GM13977 (cell line): ENCODE measurements at regions not wholly inside any gene's neighbourhood (a gene's known extent, or its start where the extent isn't known, plus 50 kb on each side); places are given as distances from the start of the nearest gene placed in this dataset.

Source experiments
- DNase-seq: peaks from one replicate; pipeline ENCODE4 v3.0.0; 2012; ENCODE audit warnings: low spot score
- CTCF ChIP-seq: IDR thresholded peaks from 2 replicates; pipeline ENCODE4 v1.5.1; 2012; ENCODE audit warnings: mild to moderate bottlenecking, control low read depth; ENCODE audit not compliant: insufficient read depth; ENCODE audit errors: extremely low read depth, missing control alignments
- in situ Hi-C: fragments of 300-500 bp; cut with MboI; formaldehyde crosslinking; loops from one replicate; pipeline ENCODE4 v1.12.0; 2022; ENCODE audit warnings: low sequenced_read_pairs, low pct_unique_long_range_greater_than_20kb, mixed read lengths, inconsistent platforms; ENCODE audit not compliant: unreplicated experiment

GRCh38 chr19:29017788-29018187 lies 195.2 kb downstream of the UQCRFS1 start:
- no peak for TF ChIP-seq CTCF
- in situ Hi-C loops: no loop called here
- DNase-seq: no peak

- DNase-seq: no peak
- no peak for TF ChIP-seq CTCF
- in situ Hi-C loops: no loop called here
These were observed 195.8 kb downstream of the UQCRFS1 start for GRCh38 chr19:29016926-29017760.

GRCh38 chr19:29016353-29016752 lies 196.6 kb downstream of the UQCRFS1 start:
- in situ Hi-C loops: no loop called here
- TF ChIP-seq CTCF: no peak

GRCh38 chr19:29015569-29015968 lies 197.4 kb downstream of the UQCRFS1 start:
- no peak for DNase-seq
- TF ChIP-seq CTCF: no peak
- in situ Hi-C loops: no loop called here

More at GRCh38 chr19:29016353-29016752, 196.6 kb downstream of the UQCRFS1 start:
- DNase-seq: no peak

- in situ Hi-C loops: no loop called here
- no peak for TF ChIP-seq CTCF
- no peak for DNase-seq
These were observed 198.0 kb downstream of the UQCRFS1 start for GRCh38 chr19:29014857-29015436.

GRCh38 chr19:29013988-29014387 lies 199.0 kb downstream of the UQCRFS1 start:
- no peak for TF ChIP-seq CTCF
- in situ Hi-C loops: no loop called here
- DNase-seq: no peak
